ENCODE measurements at regions not wholly inside any gene's neighbourhood (a gene's known extent, or its start where the extent isn't known, plus 50 kb on each side); places are given as distances from the start of the nearest gene placed in this dataset.

DNA sequence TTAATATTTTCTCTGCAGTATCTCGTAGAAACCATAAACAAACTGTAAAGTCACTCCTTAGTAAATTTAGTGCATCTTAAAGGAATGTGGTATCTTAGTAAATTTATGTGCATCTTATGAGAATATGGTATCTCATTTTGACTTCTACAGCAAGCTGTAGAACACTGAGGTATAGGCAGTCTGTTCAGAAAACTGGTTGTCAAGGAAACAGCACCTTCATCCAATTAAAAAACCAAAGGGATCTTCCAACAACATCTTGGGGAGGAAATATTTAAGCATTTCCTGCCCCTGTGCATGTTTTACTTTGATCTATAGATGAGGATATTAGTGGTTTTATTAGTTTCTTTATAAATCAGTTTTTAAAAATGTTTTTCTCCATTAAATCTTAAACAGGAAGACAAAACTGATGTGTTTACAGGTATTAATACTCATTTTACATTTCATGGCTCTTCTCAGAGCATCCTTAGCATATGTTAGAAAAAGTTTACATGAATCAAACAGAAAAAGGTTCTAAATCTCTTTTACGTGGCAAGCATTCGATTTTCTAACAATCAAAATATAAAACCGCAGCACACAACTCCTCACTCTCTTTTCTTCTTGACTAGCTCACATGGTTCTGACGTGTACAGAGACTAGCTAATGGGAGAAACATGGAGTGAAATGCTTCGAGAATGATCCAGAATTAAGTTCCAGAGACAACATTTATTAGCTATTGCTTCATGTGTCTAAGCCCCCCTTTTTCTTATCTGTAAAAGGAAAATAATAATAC, 668.8 kb downstream of the PTPRC start:
- no peaks in the 10 kb centered on the region for H3K27me3 ChIP-seq (ENCODE audit: control insufficient read depth in 1 of 2, insufficient read depth in 2 of 2, low read length in 2 of 2)

DNA sequence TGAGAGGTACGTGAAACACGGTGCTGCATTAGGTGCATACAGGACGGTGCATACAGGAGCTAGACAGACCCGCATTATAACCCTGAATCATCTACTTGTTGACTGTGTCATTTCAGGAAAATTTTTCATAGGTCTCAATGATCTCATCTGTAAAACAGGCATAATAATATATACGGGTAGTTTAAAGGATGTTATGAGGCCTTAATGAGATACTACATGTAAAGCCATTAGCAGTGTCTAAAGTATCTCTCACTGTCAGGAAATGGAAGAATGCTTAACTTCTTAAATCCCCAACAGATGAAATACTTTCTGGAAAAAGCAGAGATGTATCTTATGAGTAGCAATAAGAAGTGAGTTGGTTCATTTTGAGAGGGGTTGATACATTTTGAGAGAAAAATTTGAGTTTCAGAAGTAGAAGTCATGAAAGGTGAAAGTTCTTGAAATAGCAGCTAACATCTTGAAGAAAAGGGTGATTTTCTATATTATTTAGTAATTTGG, 669.6 kb downstream of the PTPRC start:
- WGBS, 2 donors: 83 to 86% methylated on average over 5 of the region's 5 CpGs
- Histone ChIP-seq H3K4me1 (ENCODE audit: control insufficient read depth in 2 of 2, insufficient read depth in 2 of 2, low read length in 1 of 2) (no peaks in the 10 kb centered on the region), H3K36me3 (ENCODE audit: control insufficient read depth in 2 of 2, insufficient read depth in 2 of 2, low read length in 1 of 2) (no peaks in the 10 kb centered on the region), H3K27me3 (ENCODE audit: control insufficient read depth in 1 of 2, insufficient read depth in 2 of 2, low read length in 2 of 2) (no peaks in the 10 kb centered on the region), H3K9me3 (ENCODE audit: control insufficient read depth in 2 of 2, insufficient read depth in 1 of 2, low read depth in 1 of 2, low read length in 1 of 2) (no peaks in the 10 kb centered on the region), H3K4me3 (ENCODE audit: low read depth in 1 of 2, low read length in 2 of 2) (no peak overlapping the region), H3K27ac (ENCODE audit: low read depth in 2 of 2, low read length in 1 of 2) (no peak overlapping the region)

More for the DNA sequence above, 668.8 kb downstream of the PTPRC start:
- no peak overlapping the region for H3K4me3 ChIP-seq (ENCODE audit: low read depth in 1 of 2, low read length in 2 of 2)
- no peaks in the 10 kb centered on the region for H3K9me3 ChIP-seq (ENCODE audit: control insufficient read depth in 2 of 2, insufficient read depth in 1 of 2, low read depth in 1 of 2, low read length in 1 of 2)
- WGBS, 2 donors: 73 to 84% methylated on average over 6 of the region's 6 CpGs
- H3K4me1 ChIP-seq (ENCODE audit: control insufficient read depth in 2 of 2, insufficient read depth in 2 of 2, low read length in 1 of 2): no peaks in the 10 kb centered on the region
- no peak overlapping the region for H3K27ac ChIP-seq (ENCODE audit: low read depth in 2 of 2, low read length in 1 of 2)
- no peaks in the 10 kb centered on the region for H3K36me3 ChIP-seq (ENCODE audit: control insufficient read depth in 2 of 2, insufficient read depth in 2 of 2, low read length in 1 of 2)

DNA sequence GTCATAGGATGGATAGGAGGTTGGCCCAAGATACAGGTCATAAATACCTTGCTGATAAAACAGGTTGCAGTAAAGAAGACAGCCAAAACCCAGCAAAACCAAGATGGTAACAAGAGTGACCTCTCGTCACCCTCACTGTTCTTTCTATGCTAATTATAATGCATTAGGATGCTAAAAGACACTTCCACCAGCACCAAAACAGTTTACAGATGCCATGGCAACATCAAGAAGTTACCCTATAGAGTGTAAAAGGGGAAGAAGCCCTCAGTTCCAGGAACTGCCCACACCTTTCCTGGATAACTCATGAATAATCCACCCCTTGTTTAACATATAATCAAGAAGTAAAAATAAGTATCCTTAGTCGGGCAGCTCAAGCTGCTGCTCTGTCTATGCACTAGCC, 671.9 kb downstream of the PTPRC start:
- Histone ChIP-seq H3K27ac (ENCODE audit: low read depth in 2 of 2, low read length in 1 of 2) (no peak overlapping the region), H3K4me1 (ENCODE audit: control insufficient read depth in 2 of 2, insufficient read depth in 2 of 2, low read length in 1 of 2) (no peaks in the 10 kb centered on the region), H3K9me3 (ENCODE audit: control insufficient read depth in 2 of 2, insufficient read depth in 1 of 2, low read depth in 1 of 2, low read length in 1 of 2) (no peaks in the 10 kb centered on the region), H3K36me3 (ENCODE audit: control insufficient read depth in 2 of 2, insufficient read depth in 2 of 2, low read length in 1 of 2) (no peaks in the 10 kb centered on the region), H3K27me3 (ENCODE audit: control insufficient read depth in 1 of 2, insufficient read depth in 2 of 2, low read length in 2 of 2) (no peaks in the 10 kb centered on the region), H3K4me3 (ENCODE audit: low read depth in 1 of 2, low read length in 2 of 2) (no peak overlapping the region)
- 86 to 89% methylated on average over 2 of the region's 2 CpGs for WGBS, 2 donors

DNA sequence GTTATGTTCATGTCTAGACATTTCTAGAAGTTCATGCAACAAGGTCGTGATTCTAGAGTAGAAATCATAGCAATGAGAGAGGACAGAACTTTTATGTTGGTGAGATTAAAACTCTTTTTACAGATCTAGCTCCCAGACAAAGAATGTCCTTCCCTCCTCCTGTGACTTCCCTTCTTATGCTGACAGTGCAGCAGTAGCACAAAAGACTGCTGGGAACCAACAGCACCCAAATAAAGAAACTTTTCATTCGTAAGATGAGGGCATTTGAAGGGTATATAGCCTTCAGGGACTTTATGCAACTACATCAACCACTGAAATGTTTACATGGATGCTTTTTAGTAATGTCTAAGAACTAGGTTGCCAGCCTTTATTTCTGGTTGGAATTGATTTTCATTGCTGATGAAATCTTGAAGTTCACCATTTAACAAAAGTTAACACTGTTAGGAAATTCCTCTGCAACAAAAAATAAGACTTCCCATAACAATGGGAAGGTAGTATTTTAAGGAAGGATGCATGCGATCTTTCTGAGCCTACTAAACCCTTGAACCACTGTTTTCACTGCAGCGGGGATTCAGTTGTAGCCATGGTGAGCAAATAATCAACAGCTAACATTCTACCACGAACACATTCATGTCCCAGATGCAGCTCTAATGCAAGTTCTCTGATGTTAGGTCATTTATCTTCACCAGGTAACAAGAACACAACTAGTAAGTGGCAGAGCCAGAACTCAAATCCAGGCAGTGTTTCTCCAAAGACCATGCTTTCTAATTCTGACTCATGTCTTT, 672.8 kb downstream of the PTPRC start:
- Histone ChIP-seq H3K9me3 (ENCODE audit: control insufficient read depth in 2 of 2, insufficient read depth in 1 of 2, low read depth in 1 of 2, low read length in 1 of 2) (no peaks in the 10 kb centered on the region), H3K4me3 (ENCODE audit: low read depth in 1 of 2, low read length in 2 of 2) (no peak overlapping the region), H3K4me1 (ENCODE audit: control insufficient read depth in 2 of 2, insufficient read depth in 2 of 2, low read length in 1 of 2) (no peaks in the 10 kb centered on the region), H3K36me3 (ENCODE audit: control insufficient read depth in 2 of 2, insufficient read depth in 2 of 2, low read length in 1 of 2) (no peaks in the 10 kb centered on the region), H3K27ac (ENCODE audit: low read depth in 2 of 2, low read length in 1 of 2) (no peak overlapping the region), H3K27me3 (ENCODE audit: control insufficient read depth in 1 of 2, insufficient read depth in 2 of 2, low read length in 2 of 2) (no peaks in the 10 kb centered on the region)
- 64 to 72% methylated on average over 5 of the region's 5 CpGs for WGBS, 2 donors

DNA sequence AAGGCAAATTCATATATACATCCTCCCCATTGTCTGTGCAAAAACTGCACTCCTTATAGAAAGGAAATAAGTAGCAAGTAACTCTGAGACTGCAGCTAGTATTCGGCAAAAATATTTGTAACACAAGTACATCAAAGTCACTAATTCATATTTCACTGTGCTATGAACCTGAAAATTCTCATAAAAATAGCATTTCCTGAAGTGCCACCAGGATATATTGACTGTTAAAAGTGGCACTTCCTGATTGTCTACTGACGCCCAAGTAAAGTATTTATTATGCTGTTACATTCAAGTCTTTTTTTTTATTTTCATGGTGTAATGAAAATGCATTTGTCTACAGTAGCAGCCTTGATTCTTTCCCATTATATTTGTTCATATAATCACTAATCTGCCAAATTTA, 673.8 kb downstream of the PTPRC start:
- Histone ChIP-seq H3K9me3 (ENCODE audit: control insufficient read depth in 2 of 2, insufficient read depth in 1 of 2, low read depth in 1 of 2, low read length in 1 of 2) (no peaks in the 10 kb centered on the region), H3K4me3 (ENCODE audit: low read depth in 1 of 2, low read length in 2 of 2) (no peak overlapping the region), H3K4me1 (ENCODE audit: control insufficient read depth in 2 of 2, insufficient read depth in 2 of 2, low read length in 1 of 2) (no peaks in the 10 kb centered on the region), H3K27me3 (ENCODE audit: control insufficient read depth in 1 of 2, insufficient read depth in 2 of 2, low read length in 2 of 2) (no peaks in the 10 kb centered on the region), H3K36me3 (ENCODE audit: control insufficient read depth in 2 of 2, insufficient read depth in 2 of 2, low read length in 1 of 2) (no peaks in the 10 kb centered on the region), H3K27ac (ENCODE audit: low read depth in 2 of 2, low read length in 1 of 2) (no peak overlapping the region)
- 45 to 48% methylated on average over 2 of the region's 2 CpGs for WGBS, 2 donors

DNA sequence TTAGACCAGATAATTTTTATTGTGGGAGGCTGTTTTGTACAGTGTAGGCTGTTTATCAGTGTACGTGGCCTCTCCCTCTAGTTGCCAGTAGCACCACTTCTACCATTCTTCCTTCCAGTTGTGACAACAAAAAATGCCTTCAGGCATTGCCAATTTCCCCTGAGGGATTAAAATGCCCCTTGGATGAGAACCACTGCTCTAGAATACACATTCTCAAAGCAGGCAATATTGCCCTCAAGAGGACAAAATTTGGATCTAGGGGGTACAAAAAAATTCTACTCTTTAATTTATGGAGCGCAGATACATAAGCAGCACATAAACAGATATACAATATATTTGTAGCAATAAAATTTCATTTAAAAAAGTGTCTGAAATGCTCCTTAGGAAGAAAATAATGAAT, 674.6 kb downstream of the PTPRC start:
- no peak overlapping the region for H3K4me3 ChIP-seq (ENCODE audit: low read depth in 1 of 2, low read length in 2 of 2)
- H3K9me3 ChIP-seq (ENCODE audit: control insufficient read depth in 2 of 2, insufficient read depth in 1 of 2, low read depth in 1 of 2, low read length in 1 of 2): no peaks in the 10 kb centered on the region
- H3K27me3 ChIP-seq (ENCODE audit: control insufficient read depth in 1 of 2, insufficient read depth in 2 of 2, low read length in 2 of 2): no peaks in the 10 kb centered on the region
- no peaks in the 10 kb centered on the region for H3K4me1 ChIP-seq (ENCODE audit: control insufficient read depth in 2 of 2, insufficient read depth in 2 of 2, low read length in 1 of 2)
- no peaks in the 10 kb centered on the region for H3K36me3 ChIP-seq (ENCODE audit: control insufficient read depth in 2 of 2, insufficient read depth in 2 of 2, low read length in 1 of 2)
- 81 to 82% methylated on average over 2 of the region's 2 CpGs for WGBS, 2 donors
- no peak overlapping the region for H3K27ac ChIP-seq (ENCODE audit: low read depth in 2 of 2, low read length in 1 of 2)

DNA sequence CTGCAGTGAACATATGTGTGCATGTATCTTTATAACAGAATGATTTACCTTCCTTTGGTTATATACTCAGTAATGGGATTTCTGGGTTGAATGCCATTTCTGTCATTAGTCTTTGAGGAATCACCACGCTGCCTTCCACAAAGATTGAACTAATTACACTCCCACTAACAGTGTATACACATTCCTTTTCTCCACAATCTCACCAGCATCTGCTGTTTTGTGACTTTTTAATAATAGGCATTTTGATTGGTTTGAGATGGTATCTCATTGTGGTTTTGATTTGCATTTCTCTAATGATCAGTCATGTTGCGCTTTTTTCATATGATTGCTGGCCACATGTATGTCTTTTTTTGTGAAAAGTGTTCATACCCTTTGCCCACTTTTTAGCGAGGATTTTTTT, 680.5 kb downstream of the PTPRC start:
- 85 to 88% methylated on average over 3 of the region's 3 CpGs for WGBS, 2 donors
- no peak overlapping the region for H3K4me3 ChIP-seq (ENCODE audit: low read depth in 1 of 2, low read length in 2 of 2)
- no peak overlapping the region for H3K27ac ChIP-seq (ENCODE audit: low read depth in 2 of 2, low read length in 1 of 2)
- H3K27me3 ChIP-seq (ENCODE audit: control insufficient read depth in 1 of 2, insufficient read depth in 2 of 2, low read length in 2 of 2): no peaks in the 10 kb centered on the region
- H3K9me3 ChIP-seq (ENCODE audit: control insufficient read depth in 2 of 2, insufficient read depth in 1 of 2, low read depth in 1 of 2, low read length in 1 of 2): no peaks in the 10 kb centered on the region
- no peaks in the 10 kb centered on the region for H3K4me1 ChIP-seq (ENCODE audit: control insufficient read depth in 2 of 2, insufficient read depth in 2 of 2, low read length in 1 of 2)
- H3K36me3 ChIP-seq (ENCODE audit: control insufficient read depth in 2 of 2, insufficient read depth in 2 of 2, low read length in 1 of 2): no peaks in the 10 kb centered on the region

DNA sequence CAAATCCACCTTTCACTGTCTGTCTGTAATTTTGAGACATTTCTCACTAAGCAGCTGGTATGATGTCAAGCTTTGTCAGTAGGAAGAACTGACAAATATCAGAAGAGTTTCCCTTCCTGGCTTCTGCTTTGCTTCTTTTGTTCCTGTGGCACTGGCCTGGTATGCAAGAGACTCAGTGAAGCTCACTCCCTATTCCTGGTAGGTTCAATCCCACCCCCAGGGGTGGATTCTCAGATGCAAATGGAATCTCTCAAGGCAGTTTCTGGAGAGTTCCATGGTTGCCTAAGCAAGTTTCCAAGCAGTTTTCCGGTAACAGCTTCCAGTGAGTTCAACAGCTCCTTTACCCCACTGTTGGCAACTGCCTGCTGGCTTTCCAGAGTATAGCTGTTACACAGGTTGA, 683.4 kb downstream of the PTPRC start:
- 91 to 93% methylated on average over 1 of the region's 1 CpG for WGBS, 2 donors
- Histone ChIP-seq H3K36me3 (ENCODE audit: control insufficient read depth in 2 of 2, insufficient read depth in 2 of 2, low read length in 1 of 2) (no peaks in the 10 kb centered on the region), H3K27ac (ENCODE audit: low read depth in 2 of 2, low read length in 1 of 2) (no peak overlapping the region), H3K27me3 (ENCODE audit: control insufficient read depth in 1 of 2, insufficient read depth in 2 of 2, low read length in 2 of 2) (no peaks in the 10 kb centered on the region), H3K9me3 (ENCODE audit: control insufficient read depth in 2 of 2, insufficient read depth in 1 of 2, low read depth in 1 of 2, low read length in 1 of 2) (peaks cover 0 to 3% of the 10 kb centered on the region in 2 donors), H3K4me3 (ENCODE audit: low read depth in 1 of 2, low read length in 2 of 2) (no peak overlapping the region), H3K4me1 (ENCODE audit: control insufficient read depth in 2 of 2, insufficient read depth in 2 of 2, low read length in 1 of 2) (no peaks in the 10 kb centered on the region)

DNA sequence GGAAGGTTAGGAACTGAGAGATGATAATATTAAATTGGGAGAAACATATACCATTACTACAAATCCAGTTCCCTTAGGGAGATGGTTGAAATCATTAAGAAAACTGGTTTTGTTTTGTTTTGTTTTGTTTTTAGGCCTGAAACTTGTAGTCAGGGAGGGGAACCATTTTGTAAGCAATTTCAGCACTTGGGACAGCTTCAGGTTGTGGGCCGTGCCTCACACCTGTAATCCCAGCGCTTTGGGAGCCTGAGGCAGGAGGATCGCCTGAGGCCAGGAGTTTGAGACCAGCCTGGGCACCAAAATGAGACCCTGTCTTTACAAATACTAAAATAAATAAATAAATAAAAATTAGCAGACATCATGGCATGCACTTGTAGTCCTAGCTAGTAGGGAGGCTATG, 694.3 kb upstream of the NR5A2 start:
- no peak overlapping the region for H3K4me3 ChIP-seq (ENCODE audit: low read depth in 1 of 2, low read length in 2 of 2)

More for the DNA sequence above, 694.3 kb upstream of the NR5A2 start:
- 91 to 94% methylated on average over 3 of the region's 3 CpGs for WGBS, 2 donors
- H3K4me1 ChIP-seq (ENCODE audit: control insufficient read depth in 2 of 2, insufficient read depth in 2 of 2, low read length in 1 of 2): no peaks in the 10 kb centered on the region
- H3K9me3 ChIP-seq (ENCODE audit: control insufficient read depth in 2 of 2, insufficient read depth in 1 of 2, low read depth in 1 of 2, low read length in 1 of 2): peaks cover 0 to 7% of the 10 kb centered on the region in 2 donors
- no peaks in the 10 kb centered on the region for H3K27me3 ChIP-seq (ENCODE audit: control insufficient read depth in 1 of 2, insufficient read depth in 2 of 2, low read length in 2 of 2)
- H3K36me3 ChIP-seq (ENCODE audit: control insufficient read depth in 2 of 2, insufficient read depth in 2 of 2, low read length in 1 of 2): no peaks in the 10 kb centered on the region
- no peak overlapping the region for H3K27ac ChIP-seq (ENCODE audit: low read depth in 2 of 2, low read length in 1 of 2)

All from esophagus (tissue), 2 donors.